ENCODE measurements at regions not wholly inside any gene's neighbourhood (a gene's known extent, or its start where the extent isn't known, plus 50 kb on each side); places are given as distances from the start of the nearest gene placed in this dataset.

DNA sequence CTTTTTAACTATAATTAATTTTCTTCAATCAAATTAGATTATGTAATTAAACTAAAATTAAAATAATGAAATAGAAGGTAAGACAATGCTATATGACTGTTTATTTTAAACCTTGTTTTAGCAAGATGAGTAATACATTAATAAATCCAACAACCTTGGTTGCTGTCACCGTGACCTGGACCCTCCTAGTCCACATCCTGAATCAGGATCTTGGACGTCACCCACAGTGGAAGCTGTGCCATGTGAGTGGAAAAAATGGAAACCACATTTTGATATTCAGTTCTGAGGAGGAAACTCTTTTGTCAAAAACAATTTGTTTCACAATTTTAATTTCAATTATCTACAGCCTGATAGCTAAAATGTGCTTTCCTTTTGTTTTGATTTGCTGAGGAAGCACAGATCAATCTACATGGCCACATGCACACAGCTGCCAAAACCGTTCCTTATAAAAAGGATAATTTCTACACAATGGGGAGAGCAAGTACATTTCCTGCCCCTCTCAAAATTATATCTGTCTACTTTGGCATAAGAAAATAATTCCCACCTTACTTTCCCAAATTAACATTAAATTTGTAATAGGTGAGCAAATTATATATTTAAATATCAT lies 255.5 kb downstream of the RASSF9 start:
- POLR2A ChIA-PET (ENCODE audit: low non-redundant PET) = no interaction called here
- H3K27ac ChIP-seq (ENCODE audit: low read depth, low read length, poor library complexity, severe bottlenecking) = no peak overlapping the region

DNA sequence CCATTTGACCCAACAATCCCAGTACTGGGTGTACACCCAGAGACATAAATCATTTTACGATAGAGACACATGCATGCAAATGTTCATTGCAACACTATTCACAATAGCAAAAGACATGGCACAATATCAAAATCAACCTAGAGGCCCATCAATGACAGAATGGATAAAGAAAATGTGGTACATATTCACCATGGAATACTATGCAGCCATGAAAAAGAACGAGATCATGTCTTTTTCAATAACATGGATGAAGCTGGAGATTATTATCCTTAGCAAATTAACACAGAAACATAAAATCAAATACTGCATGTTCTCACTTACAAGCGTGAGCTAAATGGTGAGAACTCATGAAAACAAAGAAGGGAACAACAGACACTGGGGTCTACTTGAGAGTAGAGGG lies 249.1 kb downstream of the RASSF9 start:
- H3K36me3 ChIP-seq (ENCODE audit: insufficient read depth, low read length, poor library complexity, severe bottlenecking) = no peaks in the 10 kb centered on the region
- no peaks in the 10 kb centered on the region for H3K4me1 ChIP-seq (ENCODE audit: insufficient read depth, low read length, poor library complexity, severe bottlenecking)
- ChIA-PET POLR2A (ENCODE audit: low non-redundant PET) (no interaction called here), CTCF (no interaction called here)
- no peak overlapping the region for H3K4me3 ChIP-seq (ENCODE audit: low read depth, low read length, poor library complexity, severe bottlenecking)
- H3K27ac ChIP-seq (ENCODE audit: low read depth, low read length, poor library complexity, severe bottlenecking) = no peak overlapping the region
- BruUV-seq (replicated peaks) = no TSS peak
- no peaks in the 10 kb centered on the region for H3K9me3 ChIP-seq (ENCODE audit: low read depth, low read length, poor library complexity, severe bottlenecking)
- H3K27me3 ChIP-seq (replicated peaks; ENCODE audit: insufficient read depth, low read depth, low read length, poor library complexity) = no peaks in the 10 kb centered on the region
- TF ChIP-seq EZH2 (IDR thresholded peaks at IDR 0.05; ENCODE audit: borderline replicate concordance, low read depth, low read length, poor library complexity, severe bottlenecking) = no peak
- TF ChIP-seq, protein P1, sequence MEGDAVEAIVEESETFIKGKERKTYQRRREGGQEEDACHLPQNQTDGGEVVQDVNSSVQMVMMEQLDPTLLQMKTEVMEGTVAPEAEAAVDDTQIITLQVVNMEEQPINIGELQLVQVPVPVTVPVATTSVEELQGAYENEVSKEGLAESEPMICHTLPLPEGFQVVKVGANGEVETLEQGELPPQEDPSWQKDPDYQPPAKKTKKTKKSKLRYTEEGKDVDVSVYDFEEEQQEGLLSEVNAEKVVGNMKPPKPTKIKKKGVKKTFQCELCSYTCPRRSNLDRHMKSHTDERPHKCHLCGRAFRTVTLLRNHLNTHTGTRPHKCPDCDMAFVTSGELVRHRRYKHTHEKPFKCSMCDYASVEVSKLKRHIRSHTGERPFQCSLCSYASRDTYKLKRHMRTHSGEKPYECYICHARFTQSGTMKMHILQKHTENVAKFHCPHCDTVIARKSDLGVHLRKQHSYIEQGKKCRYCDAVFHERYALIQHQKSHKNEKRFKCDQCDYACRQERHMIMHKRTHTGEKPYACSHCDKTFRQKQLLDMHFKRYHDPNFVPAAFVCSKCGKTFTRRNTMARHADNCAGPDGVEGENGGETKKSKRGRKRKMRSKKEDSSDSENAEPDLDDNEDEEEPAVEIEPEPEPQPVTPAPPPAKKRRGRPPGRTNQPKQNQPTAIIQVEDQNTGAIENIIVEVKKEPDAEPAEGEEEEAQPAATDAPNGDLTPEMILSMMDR (conservative IDR thresholded peaks at IDR 0.05; ENCODE audit: low read depth, low read length) = no peak
- no peak for DNase-seq (ENCODE audit: low spot score)
- intact Hi-C loops (cut with micrococcal nuclease; ENCODE audit: unreplicated experiment) = no loop called here

More for the DNA sequence above, 255.5 kb downstream of the RASSF9 start:
- no peaks in the 10 kb centered on the region for H3K27me3 ChIP-seq (replicated peaks; ENCODE audit: insufficient read depth, low read depth, low read length, poor library complexity)
- H3K4me1 ChIP-seq (ENCODE audit: insufficient read depth, low read length, poor library complexity, severe bottlenecking) = peaks cover 2% of the 10 kb centered on the region
- TF ChIP-seq EZH2 (IDR thresholded peaks at IDR 0.05; ENCODE audit: borderline replicate concordance, low read depth, low read length, poor library complexity, severe bottlenecking) = no peak
- TF ChIP-seq, protein P1 (conservative IDR thresholded peaks at IDR 0.05; ENCODE audit: low read depth, low read length) = no peak
- intact Hi-C loops (cut with micrococcal nuclease; ENCODE audit: unreplicated experiment) = no loop called here
- H3K9me3 ChIP-seq (ENCODE audit: low read depth, low read length, poor library complexity, severe bottlenecking) = no peaks in the 10 kb centered on the region
- no TSS peak for BruUV-seq (replicated peaks)
- CTCF ChIA-PET = no interaction called here
- DNase-seq (ENCODE audit: low spot score) = peak; percentile 25
- no peaks in the 10 kb centered on the region for H3K36me3 ChIP-seq (ENCODE audit: insufficient read depth, low read length, poor library complexity, severe bottlenecking)
- H3K4me3 ChIP-seq (ENCODE audit: low read depth, low read length, poor library complexity, severe bottlenecking) = no peak overlapping the region

DNA sequence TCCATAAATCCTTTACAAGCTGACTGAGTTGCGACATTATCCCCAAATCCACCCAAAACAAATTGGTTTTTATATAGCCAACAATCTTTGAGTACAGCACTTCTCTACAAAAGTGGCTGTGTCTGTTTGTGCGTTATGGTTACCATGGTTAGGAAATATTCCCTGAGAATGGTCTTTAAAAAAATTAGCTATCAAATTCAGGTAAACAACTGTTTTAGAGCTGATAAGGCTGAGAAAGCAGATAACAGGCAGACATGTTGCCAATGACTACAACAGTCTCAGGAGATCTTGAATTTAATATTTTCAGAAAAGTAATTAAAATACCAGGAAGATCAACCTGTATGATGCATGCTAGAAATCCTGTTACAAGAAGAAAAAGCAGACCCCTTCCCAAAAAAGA lies 248.0 kb downstream of the RASSF9 start:
- Histone ChIP-seq H3K36me3 (ENCODE audit: insufficient read depth, low read length, poor library complexity, severe bottlenecking) (no peaks in the 10 kb centered on the region), H3K27me3 (replicated peaks; ENCODE audit: insufficient read depth, low read depth, low read length, poor library complexity) (no peaks in the 10 kb centered on the region), H3K9me3 (ENCODE audit: low read depth, low read length, poor library complexity, severe bottlenecking) (no peaks in the 10 kb centered on the region), H3K4me3 (ENCODE audit: low read depth, low read length, poor library complexity, severe bottlenecking) (no peak overlapping the region), H3K4me1 (ENCODE audit: insufficient read depth, low read length, poor library complexity, severe bottlenecking) (no peaks in the 10 kb centered on the region), H3K27ac (ENCODE audit: low read depth, low read length, poor library complexity, severe bottlenecking) (no peak overlapping the region)
- TF ChIP-seq EZH2 (IDR thresholded peaks at IDR 0.05; ENCODE audit: borderline replicate concordance, low read depth, low read length, poor library complexity, severe bottlenecking) = no peak
- TF ChIP-seq, protein P1 (conservative IDR thresholded peaks at IDR 0.05; ENCODE audit: low read depth, low read length) = no peak
- BruUV-seq (replicated peaks) = no TSS peak
- intact Hi-C loops (cut with micrococcal nuclease; ENCODE audit: unreplicated experiment) = no loop called here
- ChIA-PET POLR2A (ENCODE audit: low non-redundant PET) (no interaction called here), CTCF (interaction anchor here (1.0 kb wide), 1 partner anchor 12 kb away, joined by 3 read pairs; no protein-coding TSS in a partner anchor)
- DNase-seq (ENCODE audit: low spot score) = no peak

All from A673 (cell line).